Activated CD8-positive, alpha-beta memory T cell treated with anti-CD3 and anti-CD28 coated beads for 36 hours (primary cell): ENCODE measurements at regions not wholly inside any gene's neighbourhood (a gene's known extent, or its start where the extent isn't known, plus 50 kb on each side); places are given as distances from the start of the nearest gene placed in this dataset.
"Not testable (repeated sequence)": the region's sequence is repeated elsewhere in the genome, so short reads cannot be mapped to it uniquely, and the experiment has no call there.

Experiments used
- CTCF ChIA-PET: fragments of 350-600 bp; sonication (Branson Sonifier 250); formaldehyde crosslinking; loops from one replicate; lab custom pipeline; 2021; ENCODE audit warnings: antibody characterized with exemption; lab: Charles Lee
- POLR2A ChIA-PET: fragments of 350-600 bp; sonication (Branson Sonifier 250); formaldehyde crosslinking; loops from one replicate; lab custom pipeline; 2021; ENCODE audit warnings: antibody characterized with exemption; lab: Charles Lee

DNA sequence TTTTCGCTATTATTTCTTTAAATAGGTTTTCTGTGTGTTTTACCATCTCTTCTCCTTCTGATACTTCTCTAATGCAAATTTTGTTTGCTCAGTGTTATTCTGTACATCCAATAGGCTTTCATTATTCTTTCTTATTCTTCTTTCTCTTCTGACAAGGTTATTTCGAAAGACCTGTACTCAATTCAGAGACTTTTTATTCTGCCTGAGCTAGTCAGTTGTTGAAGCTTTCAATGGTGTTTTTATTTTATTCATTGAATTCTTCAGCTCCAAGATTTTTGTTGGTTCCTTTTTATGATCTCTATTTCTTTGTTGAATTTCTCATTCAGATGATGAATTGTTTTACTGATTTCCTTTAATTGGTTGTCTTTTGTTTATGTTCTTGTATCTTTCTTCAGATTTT is 706.2 kb downstream of the NR2F1-AS1 start:
- ChIA-PET CTCF (no interaction called here), POLR2A (no interaction called here)

DNA sequence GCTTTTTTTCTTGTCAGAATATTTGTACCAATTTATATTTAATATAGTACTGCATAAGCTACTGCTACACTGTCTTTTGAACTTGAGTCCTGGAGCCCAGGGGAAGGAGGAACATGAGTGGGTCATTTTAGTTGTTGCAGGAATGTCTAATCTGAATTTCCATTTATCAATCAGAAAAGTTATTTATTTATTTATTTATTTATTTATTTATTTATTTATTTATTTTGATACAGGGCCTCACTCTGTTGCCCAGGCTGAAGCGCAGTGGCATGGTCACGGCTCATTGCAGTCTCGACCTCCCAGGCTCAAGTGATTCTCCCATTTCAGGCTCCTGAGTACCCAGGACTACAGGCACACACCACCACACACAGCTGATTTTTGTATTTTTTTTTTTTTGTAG is 712.6 kb downstream of the NR2F1-AS1 start:
- POLR2A ChIA-PET = no interaction called here
- CTCF ChIA-PET = no interaction called here

- ChIA-PET CTCF (no interaction called here), POLR2A (no interaction called here)
Measured at GRCh38 chr5:92864591-92864990, 716.4 kb downstream of the NR2F1-AS1 start.

- CTCF ChIA-PET = no interaction called here
Measured at GRCh38 chr5:92863666-92864065, 717.4 kb downstream of the NR2F1-AS1 start.

DNA sequence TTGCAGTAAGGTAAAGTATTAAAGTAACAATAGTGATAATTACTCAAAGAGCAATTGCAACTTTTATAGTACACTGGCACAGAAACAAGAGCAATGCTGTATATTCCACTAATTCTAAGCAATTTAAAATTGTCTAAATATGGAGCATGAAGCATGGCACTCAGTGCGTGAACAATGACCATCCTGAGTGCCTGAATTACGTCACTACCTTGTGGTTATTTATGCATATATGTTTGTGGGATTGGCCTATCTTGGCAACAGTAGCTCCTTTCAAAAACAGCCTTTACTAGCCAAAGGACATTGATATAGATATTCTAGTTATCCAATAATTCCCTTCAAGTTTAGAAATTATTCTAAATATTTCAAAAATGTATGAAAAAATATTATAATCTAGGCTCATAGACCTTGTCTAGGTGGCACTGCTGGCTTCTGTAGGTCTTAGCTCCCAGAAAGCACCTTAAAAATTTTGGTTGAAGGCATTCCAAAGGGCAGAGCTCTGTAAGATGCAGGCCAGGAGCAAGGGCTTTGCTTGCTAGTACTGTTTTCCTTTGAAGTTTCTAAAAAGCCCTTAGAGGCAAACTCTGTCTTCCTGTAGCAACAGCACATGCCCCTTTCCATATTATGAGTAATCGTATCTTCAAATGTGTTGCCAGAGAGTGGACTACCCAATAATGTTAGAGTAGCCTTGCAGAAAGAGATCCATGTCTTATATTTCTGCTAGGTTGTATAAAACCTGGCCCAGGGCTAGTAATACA is 719.3 kb downstream of the NR2F1-AS1 start:
- POLR2A ChIA-PET = no interaction called here

More at GRCh38 chr5:92863666-92864065, 717.4 kb downstream of the NR2F1-AS1 start:
- POLR2A ChIA-PET = no interaction called here

DNA sequence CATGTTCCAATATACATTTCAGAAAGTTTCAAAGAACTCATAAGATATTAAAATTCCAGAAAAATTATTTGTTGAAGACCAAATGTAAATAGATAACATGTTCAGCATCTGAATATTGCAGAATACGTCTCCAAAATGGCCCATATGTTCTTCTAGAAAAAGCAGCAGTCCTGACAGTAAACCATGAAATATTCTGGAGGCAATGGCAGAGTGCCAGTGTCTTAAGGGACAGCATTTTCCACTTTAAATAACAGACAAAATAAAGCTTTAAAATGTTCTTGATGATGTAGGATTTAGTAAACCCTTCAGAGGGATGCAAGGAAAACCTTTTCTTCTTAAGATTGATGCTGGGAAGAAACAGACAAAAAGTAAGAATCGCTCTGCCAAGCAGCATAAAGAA is 721.0 kb downstream of the NR2F1-AS1 start:
- ChIA-PET POLR2A (no interaction called here), CTCF (no interaction called here)

More for the DNA sequence above, 719.3 kb downstream of the NR2F1-AS1 start:
- CTCF ChIA-PET = no interaction called here

GRCh38 chr5:92852219-92852618 is 728.8 kb downstream of the NR2F1-AS1 start:
- POLR2A ChIA-PET = no interaction called here
- CTCF ChIA-PET = no interaction called here

GRCh38 chr5:92850886-92851285 is 730.1 kb downstream of the NR2F1-AS1 start:
- ChIA-PET POLR2A (no interaction called here), CTCF (no interaction called here)

DNA sequence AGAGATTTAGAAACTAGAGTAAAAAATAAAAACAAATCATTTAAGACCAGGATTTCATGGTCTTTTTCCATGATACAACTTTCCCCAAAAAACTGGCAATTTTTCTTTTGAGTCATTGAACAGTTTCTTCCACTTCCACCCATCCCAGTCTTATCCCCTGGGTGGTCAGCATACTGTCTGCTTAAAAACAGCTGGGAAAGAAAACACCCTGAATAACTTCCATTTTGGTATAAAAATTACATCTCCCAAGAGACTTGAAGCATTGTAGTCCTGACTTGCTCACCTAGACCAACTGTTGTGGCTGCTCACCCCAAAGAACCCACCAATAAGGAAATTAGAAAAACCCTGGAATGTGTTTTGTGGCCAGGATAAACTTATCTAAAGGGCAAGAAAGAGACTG is 731.3 kb downstream of the NR2F1-AS1 start:
- ChIA-PET POLR2A (no interaction called here), CTCF (no interaction called here)

- ChIA-PET POLR2A (no interaction called here), CTCF (no interaction called here)
Measured at GRCh38 chr5:92841604-92842155, 739.3 kb downstream of the NR2F1-AS1 start.

GRCh38 chr5:92838253-92838652 is 742.8 kb downstream of the NR2F1-AS1 start:
- POLR2A ChIA-PET = no interaction called here
- CTCF ChIA-PET = no interaction called here

GRCh38 chr5:92836855-92837755 is 743.9 kb downstream of the NR2F1-AS1 start:
- CTCF ChIA-PET = no interaction called here
- POLR2A ChIA-PET = no interaction called here

GRCh38 chr5:92835712-92836111 is 745.3 kb downstream of the NR2F1-AS1 start:
- CTCF ChIA-PET = no interaction called here
- POLR2A ChIA-PET = no interaction called here

GRCh38 chr5:92823551-92823950 is 757.5 kb downstream of the NR2F1-AS1 start:
- CTCF ChIA-PET, POLR2A ChIA-PET: not testable (repeated sequence)

DNA sequence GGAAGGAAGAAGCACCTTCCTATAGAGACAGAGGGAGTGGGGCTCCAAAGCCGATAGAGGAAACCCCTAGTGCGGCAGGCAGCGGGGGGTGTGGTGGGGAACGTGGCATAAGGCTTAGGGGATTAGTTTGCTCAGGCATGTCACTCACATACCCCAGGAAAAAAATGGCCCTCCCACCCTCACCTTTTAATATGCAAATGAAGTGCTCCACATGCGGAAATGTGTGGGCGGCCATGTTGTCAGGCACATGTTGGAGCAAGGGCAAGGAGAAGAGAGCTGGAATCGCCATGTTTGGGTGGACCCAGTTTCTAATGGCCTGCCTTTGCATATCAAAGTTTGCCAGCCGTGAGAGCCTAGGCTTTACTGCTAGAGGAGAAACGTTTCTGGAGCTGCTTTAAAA is 758.8 kb downstream of the NR2F1-AS1 start:
- ChIA-PET CTCF (no interaction called here), POLR2A (no interaction called here)

DNA sequence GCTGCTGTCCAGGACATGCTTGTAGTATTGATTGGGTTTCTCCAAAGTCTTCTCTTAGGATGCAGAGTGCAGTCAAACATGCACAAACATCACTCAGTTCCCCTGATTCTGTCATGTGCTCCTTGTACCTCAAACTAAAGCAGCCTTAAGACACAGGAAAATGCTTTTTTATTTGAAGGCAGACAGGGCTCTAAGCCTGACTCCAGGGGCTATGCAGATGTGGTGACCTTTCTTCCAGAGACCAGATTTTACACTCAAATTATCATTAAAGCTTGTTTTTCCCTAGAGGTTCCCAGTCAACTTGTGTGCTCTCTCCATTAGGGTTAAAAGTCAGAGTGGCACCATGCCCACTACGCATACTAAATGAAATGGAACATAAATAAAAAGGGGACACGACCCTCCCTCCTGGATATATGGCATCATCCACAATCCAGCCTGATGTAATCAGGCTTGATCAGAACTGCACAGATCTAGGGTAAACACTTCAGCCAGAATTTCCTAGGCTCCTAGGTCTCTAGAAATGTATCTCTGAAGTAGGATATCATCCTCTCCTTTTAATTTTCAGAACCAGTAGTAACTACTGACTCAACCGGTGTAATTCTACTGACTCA is 771.1 kb downstream of the NR2F1-AS1 start:
- CTCF ChIA-PET = no interaction called here
- POLR2A ChIA-PET = no interaction called here

GRCh38 chr5:92808474-92808873 is 772.5 kb downstream of the NR2F1-AS1 start:
- CTCF ChIA-PET = no interaction called here

DNA sequence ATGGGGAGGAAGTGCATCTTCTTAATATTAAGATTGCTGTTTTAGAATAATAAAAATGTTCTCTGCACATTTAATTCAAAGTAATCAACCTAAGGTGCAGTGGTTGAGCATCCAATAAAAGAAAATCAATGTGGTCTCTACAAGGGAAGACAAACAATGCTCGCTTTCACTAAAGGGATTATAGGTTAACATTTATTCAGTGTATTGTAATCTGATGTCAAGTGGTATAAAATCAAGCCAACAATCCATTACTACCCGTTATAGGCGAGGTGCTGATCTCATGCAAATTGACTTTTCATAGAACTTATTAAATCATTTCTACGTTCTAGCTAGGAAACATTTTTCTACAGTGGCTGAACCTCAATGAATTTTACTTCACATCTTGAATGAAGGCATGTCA is 773.9 kb downstream of the NR2F1-AS1 start:
- CTCF ChIA-PET = no interaction called here
- POLR2A ChIA-PET = no interaction called here

More at GRCh38 chr5:92808474-92808873, 772.5 kb downstream of the NR2F1-AS1 start:
- POLR2A ChIA-PET = no interaction called here

- ChIA-PET POLR2A (no interaction called here), CTCF (no interaction called here)
Measured at GRCh38 chr5:92805446-92805845, 775.6 kb downstream of the NR2F1-AS1 start.

- POLR2A ChIA-PET = no interaction called here
- CTCF ChIA-PET = no interaction called here
Measured at GRCh38 chr5:92801911-92802310, 779.1 kb downstream of the NR2F1-AS1 start.
